ENCODE measurements at regions not wholly inside any gene's neighbourhood (a gene's known extent, or its start where the extent isn't known, plus 50 kb on each side); places are given as distances from the start of the nearest gene placed in this dataset.
"Not testable (repeated sequence)": the region's sequence is repeated elsewhere in the genome, so short reads cannot be mapped to it uniquely, and the experiment has no call there.

GRCh38 chr12:131643631-131644452 is 67.0 kb upstream of the SFSWAP start:
- no peak for DNase-seq

GRCh38 chr12:131644481-131644880 is 66.4 kb upstream of the SFSWAP start:
- DNase-seq, result no peak

GRCh38 chr12:131644917-131645316 is 66.0 kb upstream of the SFSWAP start:
- not testable (repeated sequence) for DNase-seq

- not testable (repeated sequence) for DNase-seq
These were observed 65.3 kb upstream of the SFSWAP start for GRCh38 chr12:131645557-131645956.

- not testable (repeated sequence) for DNase-seq
These were observed 64.4 kb upstream of the SFSWAP start for GRCh38 chr12:131646444-131646843.

- DNase-seq, result no peak
These were observed 63.2 kb upstream of the SFSWAP start for GRCh38 chr12:131647667-131648066.

- not testable (repeated sequence) for DNase-seq
These were observed 55.3 kb upstream of the SFSWAP start for GRCh38 chr12:131655469-131656174.

GRCh38 chr12:131656796-131657195 is 54.1 kb upstream of the SFSWAP start:
- DNase-seq, result not testable (repeated sequence)

GRCh38 chr12:131658605-131659004 is 52.3 kb upstream of the SFSWAP start:
- not testable (repeated sequence) for DNase-seq

GRCh38 chr12:131659484-131659883 is 51.4 kb upstream of the SFSWAP start:
- not testable (repeated sequence) for DNase-seq

GRCh38 chr12:131659976-131660375 is 50.9 kb upstream of the SFSWAP start:
- DNase-seq, result not testable (repeated sequence)

- DNase-seq, result not testable (repeated sequence)
These were observed 50.5 kb upstream of the SFSWAP start for GRCh38 chr12:131660401-131660800.

Measured in GDM1 (cell line).